ENCODE measurements at regions not wholly inside any gene's neighbourhood (a gene's known extent, or its start where the extent isn't known, plus 50 kb on each side); places are given as distances from the start of the nearest gene placed in this dataset.
"Not testable (repeated sequence)": the region's sequence is repeated elsewhere in the genome, so short reads cannot be mapped to it uniquely, and the experiment has no call there.

DNA sequence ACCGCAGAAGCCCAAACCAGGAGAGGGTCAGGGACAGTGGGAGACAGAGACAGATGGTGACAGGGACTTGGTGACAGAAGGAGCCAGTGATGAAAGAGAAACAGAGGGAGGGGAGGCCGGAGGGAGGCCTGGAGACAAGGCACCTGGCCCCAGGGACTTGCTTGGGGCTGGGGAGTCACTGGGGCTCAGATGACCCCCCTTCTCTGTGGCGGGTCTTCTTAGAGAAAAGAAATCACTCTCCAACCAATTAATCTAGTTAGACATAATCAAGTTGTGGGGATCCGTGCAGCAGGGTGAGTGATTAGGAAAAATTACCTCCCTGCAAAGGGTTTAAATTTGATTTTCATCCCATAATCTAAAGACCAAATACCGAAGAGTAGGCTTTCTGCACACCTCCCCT is 519.8 kb downstream of the PTPRU start (continued):
- TF ChIP-seq, protein P1, sequence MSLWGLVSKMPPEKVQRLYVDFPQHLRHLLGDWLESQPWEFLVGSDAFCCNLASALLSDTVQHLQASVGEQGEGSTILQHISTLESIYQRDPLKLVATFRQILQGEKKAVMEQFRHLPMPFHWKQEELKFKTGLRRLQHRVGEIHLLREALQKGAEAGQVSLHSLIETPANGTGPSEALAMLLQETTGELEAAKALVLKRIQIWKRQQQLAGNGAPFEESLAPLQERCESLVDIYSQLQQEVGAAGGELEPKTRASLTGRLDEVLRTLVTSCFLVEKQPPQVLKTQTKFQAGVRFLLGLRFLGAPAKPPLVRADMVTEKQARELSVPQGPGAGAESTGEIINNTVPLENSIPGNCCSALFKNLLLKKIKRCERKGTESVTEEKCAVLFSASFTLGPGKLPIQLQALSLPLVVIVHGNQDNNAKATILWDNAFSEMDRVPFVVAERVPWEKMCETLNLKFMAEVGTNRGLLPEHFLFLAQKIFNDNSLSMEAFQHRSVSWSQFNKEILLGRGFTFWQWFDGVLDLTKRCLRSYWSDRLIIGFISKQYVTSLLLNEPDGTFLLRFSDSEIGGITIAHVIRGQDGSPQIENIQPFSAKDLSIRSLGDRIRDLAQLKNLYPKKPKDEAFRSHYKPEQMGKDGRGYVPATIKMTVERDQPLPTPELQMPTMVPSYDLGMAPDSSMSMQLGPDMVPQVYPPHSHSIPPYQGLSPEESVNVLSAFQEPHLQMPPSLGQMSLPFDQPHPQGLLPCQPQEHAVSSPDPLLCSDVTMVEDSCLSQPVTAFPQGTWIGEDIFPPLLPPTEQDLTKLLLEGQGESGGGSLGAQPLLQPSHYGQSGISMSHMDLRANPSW (CRISPR knock-in tag; IDR thresholded peaks at IDR 0.05; ENCODE audit: borderline replicate concordance): no peak
- TF ChIP-seq ZNF354B (CRISPR knock-in tag; IDR thresholded peaks at IDR 0.05) (no peak), KLF11 (CRISPR knock-in tag; IDR thresholded peaks at IDR 0.05) (no peak), ZNF772 (CRISPR knock-in tag; IDR thresholded peaks at IDR 0.05) (no peak), HNRNPL (IDR thresholded peaks at IDR 0.05; ENCODE audit: low read depth, low read length) (no peak), MEIS1 (CRISPR knock-in tag; IDR thresholded peaks at IDR 0.05; ENCODE audit: borderline replicate concordance) (no peak), HNF4A (CRISPR knock-in tag; IDR thresholded peaks at IDR 0.05) (no peak), ZNF556 (CRISPR knock-in tag; IDR thresholded peaks at IDR 0.05; ENCODE audit: borderline replicate concordance) (no peak), RFXAP (CRISPR knock-in tag; IDR thresholded peaks at IDR 0.05; ENCODE audit: borderline replicate concordance) (no peak)
- TF ChIP-seq, protein P2, sequence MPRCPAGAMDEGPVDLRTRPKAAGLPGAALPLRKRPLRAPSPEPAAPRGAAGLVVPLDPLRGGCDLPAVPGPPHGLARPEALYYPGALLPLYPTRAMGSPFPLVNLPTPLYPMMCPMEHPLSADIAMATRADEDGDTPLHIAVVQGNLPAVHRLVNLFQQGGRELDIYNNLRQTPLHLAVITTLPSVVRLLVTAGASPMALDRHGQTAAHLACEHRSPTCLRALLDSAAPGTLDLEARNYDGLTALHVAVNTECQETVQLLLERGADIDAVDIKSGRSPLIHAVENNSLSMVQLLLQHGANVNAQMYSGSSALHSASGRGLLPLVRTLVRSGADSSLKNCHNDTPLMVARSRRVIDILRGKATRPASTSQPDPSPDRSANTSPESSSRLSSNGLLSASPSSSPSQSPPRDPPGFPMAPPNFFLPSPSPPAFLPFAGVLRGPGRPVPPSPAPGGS (CRISPR knock-in tag; IDR thresholded peaks at IDR 0.05): no peak

DNA sequence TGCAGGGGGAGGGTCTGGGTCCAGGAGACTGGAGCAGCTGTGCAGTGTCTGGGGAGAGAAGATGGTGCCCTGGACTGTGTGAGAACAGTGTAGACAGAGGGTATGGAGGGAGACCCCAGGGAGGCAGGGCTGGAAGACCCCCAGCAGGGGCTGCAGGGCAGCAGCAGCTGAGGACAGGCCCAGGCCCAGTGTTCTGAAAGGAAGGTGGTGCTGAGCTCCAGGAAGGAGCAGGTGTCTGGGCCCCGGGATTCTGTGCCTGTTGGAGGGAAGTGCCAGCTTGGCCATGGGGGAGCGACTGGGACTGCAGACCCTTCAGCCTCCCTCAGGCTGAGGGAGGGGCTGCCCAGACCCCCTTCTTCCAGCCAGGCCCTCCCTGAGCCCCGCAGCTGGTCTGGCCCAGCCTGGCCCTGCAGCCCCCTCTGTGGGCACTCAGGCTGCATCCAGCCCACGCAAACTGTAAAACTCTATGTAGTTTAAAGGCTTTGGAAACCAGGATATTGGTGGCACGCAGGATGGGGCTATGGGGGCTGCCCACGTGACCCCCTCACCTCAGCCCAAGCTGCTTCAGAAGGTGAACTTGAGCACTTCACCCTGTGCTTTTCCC is 519.2 kb downstream of the PTPRU start:
- H3K4me3 ChIP-seq (replicated peaks in 1 of 3; ENCODE audit: insufficient read depth in 1 of 3, low read depth in 2 of 3, low read length in 3 of 3); intact Hi-C loops (cut with micrococcal nuclease; ENCODE audit: unreplicated experiment); BruUV-seq (replicated peaks): not testable (repeated sequence)

More for the DNA sequence above, 519.2 kb downstream of the PTPRU start:
- H3K4me2 ChIP-seq (ENCODE audit: low read depth, low read length); H2AFZ ChIP-seq (ENCODE audit: low read length); H3K9ac ChIP-seq (ENCODE audit: insufficient read depth, low read depth, low read length); H3K4me1 ChIP-seq (ENCODE audit: insufficient read depth, low read length); H4K20me1 ChIP-seq (ENCODE audit: insufficient read depth, low read length); H3K79me2 ChIP-seq (ENCODE audit: insufficient read depth, low read length); CTCF ChIA-PET (ENCODE audit: low intra/inter-chr PET ratio, low total read pairs); H3K9me3 ChIP-seq (ENCODE audit: low read length); H3K36me3 ChIP-seq (replicated peaks in 1 of 2; ENCODE audit: control insufficient read depth in 1 of 2, insufficient read depth in 2 of 2, low read length in 2 of 2); ATAC-seq; in situ Hi-C loops (cut with HindIII; ENCODE audit: extremely low pct_ligation_motif_present, low pct_unique_long_range_greater_than_20kb); H3K27ac ChIP-seq (ENCODE audit: extremely low read length, insufficient read depth, low read length); H3K27me3 ChIP-seq (ENCODE audit: control insufficient read depth in 1 of 2, insufficient read depth in 2 of 2, low read length in 2 of 2); POLR2A ChIA-PET; FAIRE-seq; DNase-seq (ENCODE audit: low spot score): not testable (repeated sequence)
- WGBS (ENCODE audit: low lambda C conversion rate): no CpG with 5 or more reads among the region's 6 CpGs
